Gastroesophageal sphincter (tissue), 4 donors: ENCODE measurements at regions not wholly inside any gene's neighbourhood (a gene's known extent, or its start where the extent isn't known, plus 50 kb on each side); places are given as distances from the start of the nearest gene placed in this dataset.
A peak's percentile ranks its signal among the peaks of the same experiment; 100 is the strongest.

ENCODE experiments used
- ATAC-seq: fragments of 150-250 bp; one replicate; pipeline ENCODE4 v1.9.1; 2016; ENCODE audit warnings: mild to moderate bottlenecking, moderate library complexity
- H3K27ac ChIP-seq, 4 donors: fragments of 200-600 bp; sonication (generic) in 3 of 4; 1 replicate in 3 of 4; 2 replicates in 1 of 4; pipeline ENCODE4 v1.5.1; 2016 to 2019
- H3K27me3 ChIP-seq: fragments of 200-600 bp; sonication (generic); one replicate; pipeline ENCODE4 v1.5.1; 2019
- H3K36me3 ChIP-seq, 2 donors: fragments of 200-600 bp; sonication (generic); one replicate each; pipeline ENCODE4 v1.5.1; 2019; ENCODE audit warnings: control low read depth in 1 of 2
- H3K4me1 ChIP-seq, 3 donors: fragments of 200-600 bp; sonication (generic); 1 replicate in 2 of 3; 2 replicates in 1 of 3; pipeline ENCODE4 v1.5.1; 2016 to 2019; ENCODE audit warnings: control low read depth in 2 of 3
- H3K4me3 ChIP-seq, 2 donors: fragments of 200-600 bp; sonication (generic); one replicate each; pipeline ENCODE4 v1.5.1; 2019; ENCODE audit warnings: mild to moderate bottlenecking in 1 of 2, moderate library complexity in 1 of 2
- H3K9me3 ChIP-seq, 3 donors: fragments of 200-600 bp; sonication (generic); one replicate each; pipeline ENCODE4 v1.5.1; 2017 to 2019; ENCODE audit warnings: control low read depth in 2 of 3
- CTCF ChIP-seq, 4 experiments: fragments of 200-600 bp in 2 of 4; fragments of 450-650 bp in 2 of 4; sonication (generic) in 1 of 4; IDR thresholded peaks; one replicate each; pipeline ENCODE4 v1.5.1; 2017 to 2019; ENCODE audit warnings: antibody characterized with exemption in 4 of 4, mild to moderate bottlenecking in 2 of 4, moderate library complexity in 2 of 4
- EP300 ChIP-seq: sonication (generic); formaldehyde crosslinking; IDR thresholded peaks from one replicate; pipeline ENCODE4 v1.6.1; 2017; ENCODE audit warnings: antibody characterized with exemption, mild to moderate bottlenecking
- POLR2A ChIP-seq, 2 donors: fragments of 450-650 bp; IDR thresholded peaks; one replicate each; pipeline ENCODE4 v1.6.1; 2017; ENCODE audit warnings: antibody characterized with exemption in 2 of 2, mild to moderate bottlenecking in 2 of 2, moderate library complexity in 1 of 2
- POLR2AphosphoS5 ChIP-seq: sonication (generic); formaldehyde crosslinking; IDR thresholded peaks from one replicate; pipeline ENCODE4 v1.6.1; 2017; ENCODE audit warnings: antibody characterized with exemption
- WGBS, 2 donors: methylation state at CpG; one replicate each; pipeline ENCODE4 v1.1.5; 2018; ENCODE audit warnings: low coverage in 1 of 2; 5-methylcytosine and 5-hydroxymethylcytosine counted together

- no peak for ATAC-seq
- Histone ChIP-seq H3K4me3 (no peak overlapping the region), H3K27ac (no peak overlapping the region), H3K4me1 (no peaks in the 10 kb centered on the region), H3K36me3 (no peaks in the 10 kb centered on the region), H3K27me3 (no peaks in the 10 kb centered on the region), H3K9me3 (peaks cover 0 to 10% (median 0%) of the 10 kb centered on the region in 3 donors)
- 0 to 37% methylated on average over 2 of the region's 2 CpGs for WGBS, 2 donors
- TF ChIP-seq EP300 (no peak), CTCF (IDR thresholded peaks at IDR 0.05) (no peak), POLR2A (IDR thresholded peaks at IDR 0.05) (no peak), POLR2AphosphoS5 (no peak)
Observed at GRCh38 chr9:1427875-1428274, 377.7 kb downstream of the DMRT2 start.

- no peak for ATAC-seq
- no peaks in the 10 kb centered on the region for H3K36me3 ChIP-seq
- TF ChIP-seq CTCF (IDR thresholded peaks at IDR 0.05): peak in 1 of 4 experiments; percentile 9
- TF ChIP-seq EP300: no peak
- no peaks in the 10 kb centered on the region for H3K4me1 ChIP-seq
- H3K27ac ChIP-seq: no peak overlapping the region
- WGBS, 2 donors: 27 to 38% methylated on average over 3 to 5 of the region's 5 CpGs
- peaks cover 0 to 7% (median 0%) of the 10 kb centered on the region in 3 donors for H3K9me3 ChIP-seq
- no peak overlapping the region for H3K4me3 ChIP-seq
- no peaks in the 10 kb centered on the region for H3K27me3 ChIP-seq
Observed at GRCh38 chr9:1429297-1429696, 379.1 kb downstream of the DMRT2 start.

GRCh38 chr9:1431461-1431860 is 381.3 kb downstream of the DMRT2 start:
- no peaks in the 10 kb centered on the region for H3K36me3 ChIP-seq
- no peak for ATAC-seq
- 82 to 100% methylated on average over 3 to 4 of the region's 4 CpGs for WGBS, 2 donors
- H3K27me3 ChIP-seq: no peaks in the 10 kb centered on the region
- no peak overlapping the region for H3K4me3 ChIP-seq
- H3K4me1 ChIP-seq: no peaks in the 10 kb centered on the region
- H3K27ac ChIP-seq: no peak overlapping the region
- TF ChIP-seq CTCF (IDR thresholded peaks at IDR 0.05) (no peak), POLR2A (IDR thresholded peaks at IDR 0.05) (no peak), POLR2AphosphoS5 (no peak), EP300 (no peak)
- H3K9me3 ChIP-seq: no peaks in the 10 kb centered on the region

GRCh38 chr9:1434052-1434767 is 384.1 kb downstream of the DMRT2 start:
- TF ChIP-seq POLR2AphosphoS5 (no peak), CTCF (IDR thresholded peaks at IDR 0.05) (peak in 1 of 4 experiments; percentile 7)

GRCh38 chr9:1434811-1435210 is 384.7 kb downstream of the DMRT2 start:
- Histone ChIP-seq H3K27ac (no peak overlapping the region), H3K4me3 (no peak overlapping the region), H3K36me3 (no peaks in the 10 kb centered on the region), H3K27me3 (no peaks in the 10 kb centered on the region), H3K9me3 (no peaks in the 10 kb centered on the region), H3K4me1 (no peaks in the 10 kb centered on the region)
- TF ChIP-seq POLR2A (IDR thresholded peaks at IDR 0.05) (no peak), CTCF (IDR thresholded peaks at IDR 0.05) (no peak), POLR2AphosphoS5 (no peak), EP300 (no peak)
- ATAC-seq: no peak
- 0 to 13% methylated on average over 2 of the region's 2 CpGs for WGBS, 2 donors

More at GRCh38 chr9:1434052-1434767, 384.1 kb downstream of the DMRT2 start:
- ATAC-seq: no peak
- Histone ChIP-seq H3K4me1 (no peaks in the 10 kb centered on the region), H3K9me3 (no peaks in the 10 kb centered on the region), H3K27ac (no peak overlapping the region), H3K36me3 (no peaks in the 10 kb centered on the region), H3K27me3 (no peaks in the 10 kb centered on the region), H3K4me3 (no peak overlapping the region)
- 46 to 47% methylated on average over 6 to 7 of the region's 7 CpGs for WGBS, 2 donors
